ENCODE measurements at regions not wholly inside any gene's neighbourhood (a gene's known extent, or its start where the extent isn't known, plus 50 kb on each side); places are given as distances from the start of the nearest gene placed in this dataset.

GRCh38 chr14:101216366-101217079, 313.0 kb upstream of the RTL1 start:
- H3K27me3 ChIP-seq (replicated peaks; ENCODE audit: insufficient read depth, low read depth, low read length, poor library complexity), result no peaks in the 10 kb centered on the region
- no peak overlapping the region for H3K4me3 ChIP-seq (ENCODE audit: low read depth, low read length, poor library complexity, severe bottlenecking)
- CTCF ChIA-PET, result no interaction called here
- H3K27ac ChIP-seq (ENCODE audit: low read depth, low read length, poor library complexity, severe bottlenecking), result no peak overlapping the region
- DNase-seq (ENCODE audit: low spot score), result no peak
- no peak for TF ChIP-seq EZH2 (IDR thresholded peaks at IDR 0.05; ENCODE audit: borderline replicate concordance, low read depth, low read length, poor library complexity, severe bottlenecking)
- no peak for TF ChIP-seq CTCF (conservative IDR thresholded peaks at IDR 0.05; ENCODE audit: low read depth, low read length)
- no peaks in the 10 kb centered on the region for H3K9me3 ChIP-seq (ENCODE audit: low read depth, low read length, poor library complexity, severe bottlenecking)
- no peaks in the 10 kb centered on the region for H3K4me1 ChIP-seq (ENCODE audit: insufficient read depth, low read length, poor library complexity, severe bottlenecking)
- intact Hi-C loops (cut with micrococcal nuclease; ENCODE audit: unreplicated experiment), result no loop called here
- POLR2A ChIA-PET (ENCODE audit: low non-redundant PET), result no interaction called here
- BruUV-seq (replicated peaks), result no TSS peak
- no peaks in the 10 kb centered on the region for H3K36me3 ChIP-seq (ENCODE audit: insufficient read depth, low read length, poor library complexity, severe bottlenecking)

- ChIA-PET POLR2A (ENCODE audit: low non-redundant PET) (no interaction called here), CTCF (no interaction called here)
- Histone ChIP-seq H3K36me3 (ENCODE audit: insufficient read depth, low read length, poor library complexity, severe bottlenecking) (no peaks in the 10 kb centered on the region), H3K27ac (ENCODE audit: low read depth, low read length, poor library complexity, severe bottlenecking) (no peak overlapping the region), H3K27me3 (replicated peaks; ENCODE audit: insufficient read depth, low read depth, low read length, poor library complexity) (no peaks in the 10 kb centered on the region), H3K4me3 (ENCODE audit: low read depth, low read length, poor library complexity, severe bottlenecking) (no peak overlapping the region), H3K4me1 (ENCODE audit: insufficient read depth, low read length, poor library complexity, severe bottlenecking) (no peaks in the 10 kb centered on the region), H3K9me3 (ENCODE audit: low read depth, low read length, poor library complexity, severe bottlenecking) (no peaks in the 10 kb centered on the region)
- no peak for DNase-seq (ENCODE audit: low spot score)
- no peak for TF ChIP-seq CTCF (conservative IDR thresholded peaks at IDR 0.05; ENCODE audit: low read depth, low read length)
- BruUV-seq (replicated peaks), result no TSS peak
- intact Hi-C loops (cut with micrococcal nuclease; ENCODE audit: unreplicated experiment), result no loop called here
Measured at GRCh38 chr14:101217080-101217463, 313.6 kb upstream of the RTL1 start.

GRCh38 chr14:101217616-101218371, 314.3 kb upstream of the RTL1 start:
- BruUV-seq (replicated peaks), result no TSS peak
- no peak for TF ChIP-seq EZH2 (IDR thresholded peaks at IDR 0.05; ENCODE audit: borderline replicate concordance, low read depth, low read length, poor library complexity, severe bottlenecking)
- no peak for TF ChIP-seq CTCF (conservative IDR thresholded peaks at IDR 0.05; ENCODE audit: low read depth, low read length)
- Histone ChIP-seq H3K27me3 (replicated peaks; ENCODE audit: insufficient read depth, low read depth, low read length, poor library complexity) (no peaks in the 10 kb centered on the region), H3K9me3 (ENCODE audit: low read depth, low read length, poor library complexity, severe bottlenecking) (no peaks in the 10 kb centered on the region), H3K27ac (ENCODE audit: low read depth, low read length, poor library complexity, severe bottlenecking) (no peak overlapping the region), H3K36me3 (ENCODE audit: insufficient read depth, low read length, poor library complexity, severe bottlenecking) (no peaks in the 10 kb centered on the region), H3K4me3 (ENCODE audit: low read depth, low read length, poor library complexity, severe bottlenecking) (no peak overlapping the region), H3K4me1 (ENCODE audit: insufficient read depth, low read length, poor library complexity, severe bottlenecking) (no peaks in the 10 kb centered on the region)
- CTCF ChIA-PET, result no interaction called here
- DNase-seq (ENCODE audit: low spot score), result no peak
- POLR2A ChIA-PET (ENCODE audit: low non-redundant PET), result no interaction called here
- intact Hi-C loops (cut with micrococcal nuclease; ENCODE audit: unreplicated experiment), result no loop called here

Data from A673 (cell line).